CD8-positive, alpha-beta memory T cell (primary cell): ENCODE measurements at regions not wholly inside any gene's neighbourhood (a gene's known extent, or its start where the extent isn't known, plus 50 kb on each side); places are given as distances from the start of the nearest gene placed in this dataset.

ENCODE experiments used
- CTCF ChIA-PET: fragments of 350-600 bp; sonication (Branson Sonifier 250); formaldehyde crosslinking; loops from one replicate; lab custom pipeline; 2021; ENCODE audit warnings: antibody characterized with exemption; lab: Charles Lee
- POLR2A ChIA-PET: fragments of 350-600 bp; sonication (Branson Sonifier 250); formaldehyde crosslinking; loops from one replicate; lab custom pipeline; 2021; ENCODE audit warnings: antibody characterized with exemption; lab: Charles Lee
- DNase-seq, 5 donors: peaks; one replicate each; pipeline versions ENCODE4 v3.0.0 to v3.0.0-alpha.2; 2020 to 2022; ENCODE audit warnings: mixed read lengths in 1 of 5
- H3K27ac ChIP-seq: one replicate; pipeline ENCODE4 v1.7.0; 2013; ENCODE audit warnings: low read depth, mild to moderate bottlenecking, low read length, moderate library complexity
- H3K27me3 ChIP-seq: 2 replicates; pipeline ENCODE4 v1.7.0; 2013; ENCODE audit warnings: low read length, mild to moderate bottlenecking; ENCODE audit not compliant: insufficient read depth, poor library complexity, severe bottlenecking
- H3K36me3 ChIP-seq: 2 replicates; pipeline ENCODE4 v1.7.0; 2013; ENCODE audit warnings: mild to moderate bottlenecking, low read length, moderate library complexity; ENCODE audit not compliant: insufficient read depth
- H3K4me1 ChIP-seq: 2 replicates; pipeline ENCODE4 v1.7.0; 2013; ENCODE audit warnings: mild to moderate bottlenecking, low read length, moderate library complexity; ENCODE audit not compliant: insufficient read depth
- H3K4me3 ChIP-seq: 2 replicates; pipeline ENCODE4 v1.7.0; 2013; ENCODE audit warnings: mild to moderate bottlenecking, low read length
- H3K9me3 ChIP-seq: 2 replicates; pipeline ENCODE4 v1.7.0; 2013; ENCODE audit warnings: mild to moderate bottlenecking, low read length
- H3K27ac Mint-ChIP-seq, 8 donors: one replicate each; pipeline ENCODE4 v1.8.0; 2020 to 2021; ENCODE audit warnings: mixed read lengths in 8 of 8, mild to moderate bottlenecking in 6 of 8, inconsistent platforms in 3 of 8, moderate library complexity in 3 of 8
- H3K27me3 Mint-ChIP-seq, 2 donors: one replicate each; pipeline ENCODE4 v1.8.0; 2020 to 2021; ENCODE audit warnings: mixed read lengths in 2 of 2, mild to moderate bottlenecking in 1 of 2, moderate library complexity in 1 of 2
- H3K36me3 Mint-ChIP-seq, 3 donors: one replicate each; pipeline ENCODE4 v1.8.0; 2020 to 2021; ENCODE audit warnings: mixed read lengths in 3 of 3, inconsistent platforms in 1 of 3, mild to moderate bottlenecking in 1 of 3
- H3K4me1 Mint-ChIP-seq, 3 donors: one replicate each; pipeline ENCODE4 v1.8.0; 2020 to 2021; ENCODE audit warnings: mixed read lengths in 3 of 3, inconsistent platforms in 1 of 3, mild to moderate bottlenecking in 1 of 3
- H3K4me3 Mint-ChIP-seq, 7 donors: one replicate each; pipeline ENCODE4 v1.8.0; 2020 to 2021; ENCODE audit warnings: mixed read lengths in 7 of 7, mild to moderate bottlenecking in 6 of 7, moderate library complexity in 4 of 7, inconsistent platforms in 2 of 7
- H3K9me3 Mint-ChIP-seq, 5 donors: one replicate each; pipeline ENCODE4 v1.8.0; 2020 to 2022; ENCODE audit warnings: mixed read lengths in 5 of 5, mild to moderate bottlenecking in 3 of 5, moderate library complexity in 2 of 5, inconsistent platforms in 1 of 5

DNA sequence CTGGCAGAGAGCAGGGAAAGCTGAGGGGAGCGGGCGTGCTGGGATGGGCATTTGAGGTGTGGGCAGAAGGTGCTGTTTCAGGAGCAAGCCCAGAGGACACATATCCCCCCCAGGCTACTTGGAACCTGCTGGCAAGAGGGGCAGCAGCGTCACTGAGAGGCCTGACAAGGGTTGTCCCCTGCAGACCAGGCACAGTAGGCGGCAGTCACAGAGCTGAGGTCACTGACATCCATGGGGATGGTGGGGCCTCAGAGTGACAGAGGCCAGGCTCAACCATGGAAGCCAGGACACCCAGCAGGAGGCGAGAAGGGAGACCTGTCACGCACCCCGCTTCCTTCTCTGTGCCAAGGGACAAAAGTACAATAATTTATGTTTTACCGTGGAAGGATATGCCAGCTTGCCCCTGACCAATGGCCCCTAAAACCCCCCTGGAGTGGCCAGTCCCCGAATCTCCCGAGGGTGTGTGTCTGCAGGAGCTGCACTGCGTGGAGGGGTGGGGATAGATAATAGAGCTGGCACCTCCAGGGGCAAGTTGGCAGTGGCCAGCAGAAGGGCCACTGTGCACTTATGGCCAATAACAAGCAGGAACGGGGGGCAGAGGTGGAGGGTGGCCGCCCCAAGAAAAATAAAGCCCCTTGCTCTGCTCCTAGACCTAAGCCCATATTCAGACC lies 86.3 kb upstream of the SLC66A3 start:
- no peaks in the 10 kb centered on the region for H3K4me1 ChIP-seq
- H3K27ac ChIP-seq: no peak overlapping the region
- Mint-ChIP-seq H3K27ac (no peak overlapping the region), H3K27me3 (peaks cover 24 to 49% of the 10 kb centered on the region in 2 donors), H3K4me1 (peaks cover 0 to 15% (median 3%) of the 10 kb centered on the region in 3 donors), H3K36me3 (no peaks in the 10 kb centered on the region), H3K4me3 (no peak overlapping the region), H3K9me3 (peaks cover 0 to 2% (median 0%) of the 10 kb centered on the region in 5 donors)
- no peaks in the 10 kb centered on the region for H3K36me3 ChIP-seq
- H3K9me3 ChIP-seq: no peaks in the 10 kb centered on the region
- CTCF ChIA-PET: no interaction called here
- DNase-seq: no peak
- no peaks in the 10 kb centered on the region for H3K27me3 ChIP-seq
- H3K4me3 ChIP-seq: no peak overlapping the region
- POLR2A ChIA-PET: no interaction called here

DNA sequence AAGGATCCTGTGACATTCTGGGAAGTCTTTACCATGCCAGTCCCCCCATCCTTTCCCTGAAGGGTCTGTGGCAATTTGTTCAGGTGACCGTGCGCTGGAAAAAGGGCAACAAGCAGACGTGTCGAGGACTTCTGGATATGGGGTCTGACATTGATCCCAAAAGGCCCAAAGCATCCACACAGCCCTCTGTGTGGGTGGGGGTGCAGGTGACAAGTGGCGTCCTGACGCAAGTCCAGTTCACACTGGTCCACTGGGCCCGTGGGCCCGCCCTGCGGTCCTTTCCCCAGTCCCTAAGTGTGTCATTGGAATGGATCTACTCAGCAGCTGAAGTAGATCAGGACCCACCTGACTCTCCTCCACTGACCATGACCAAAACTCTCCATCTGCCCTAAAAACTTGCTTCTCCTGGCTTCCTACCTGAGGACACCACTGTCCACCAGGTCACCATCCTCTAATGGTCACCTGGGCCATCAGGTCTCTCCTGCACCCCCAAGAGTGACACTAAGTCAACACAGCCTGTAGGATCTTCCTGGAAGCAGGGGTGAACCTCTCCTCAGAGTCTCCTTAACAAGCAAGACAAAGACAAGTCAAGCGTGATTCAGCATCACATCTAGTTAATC lies 85.6 kb upstream of the SLC66A3 start:
- no peak overlapping the region for H3K4me3 ChIP-seq
- H3K36me3 ChIP-seq: no peaks in the 10 kb centered on the region
- H3K4me1 Mint-ChIP-seq: peaks cover 0 to 15% (median 3%) of the 10 kb centered on the region in 3 donors
- H3K27ac ChIP-seq: no peak overlapping the region
- H3K9me3 Mint-ChIP-seq: peaks cover 0 to 2% (median 0%) of the 10 kb centered on the region in 5 donors
- no peak for DNase-seq
- ChIA-PET POLR2A (no interaction called here), CTCF (no interaction called here)
- H3K4me3 Mint-ChIP-seq: no peak overlapping the region
- H3K9me3 ChIP-seq: no peaks in the 10 kb centered on the region
- H3K27me3 ChIP-seq: no peaks in the 10 kb centered on the region
- H3K27ac Mint-ChIP-seq: no peak overlapping the region
- H3K36me3 Mint-ChIP-seq: no peaks in the 10 kb centered on the region
- no peaks in the 10 kb centered on the region for H3K4me1 ChIP-seq
- H3K27me3 Mint-ChIP-seq: peaks cover 24 to 48% of the 10 kb centered on the region in 2 donors

DNA sequence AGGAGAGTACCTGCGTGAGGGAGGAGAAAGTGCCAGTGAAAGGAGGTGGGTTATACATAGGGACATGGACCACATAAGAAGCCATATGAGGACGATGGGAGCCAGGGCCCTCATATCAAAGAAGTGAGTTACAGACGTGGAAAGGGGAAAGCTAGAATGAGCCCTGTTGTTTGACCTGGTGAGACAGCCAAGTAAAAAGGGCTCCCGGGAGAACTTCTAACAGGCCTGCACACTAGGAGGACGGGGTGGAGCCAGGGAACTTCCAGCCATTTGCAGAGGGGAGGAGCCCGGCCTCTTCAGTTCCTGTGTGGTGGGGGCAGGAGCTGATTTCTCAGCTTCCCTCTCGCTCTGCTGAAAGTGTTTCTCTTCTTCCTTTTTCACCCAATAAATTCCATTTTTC lies 84.1 kb upstream of the SLC66A3 start:
- ChIA-PET POLR2A (no interaction called here), CTCF (no interaction called here)
- Mint-ChIP-seq H3K9me3 (peaks cover 0 to 2% (median 0%) of the 10 kb centered on the region in 5 donors), H3K27me3 (peaks cover 16 to 42% of the 10 kb centered on the region in 2 donors), H3K36me3 (no peaks in the 10 kb centered on the region), H3K4me1 (peaks cover 0 to 15% (median 3%) of the 10 kb centered on the region in 3 donors), H3K4me3 (no peak overlapping the region), H3K27ac (no peak overlapping the region)
- no peaks in the 10 kb centered on the region for H3K4me1 ChIP-seq
- no peaks in the 10 kb centered on the region for H3K9me3 ChIP-seq
- no peak overlapping the region for H3K27ac ChIP-seq
- no peak for DNase-seq
- H3K36me3 ChIP-seq: no peaks in the 10 kb centered on the region
- no peak overlapping the region for H3K4me3 ChIP-seq
- H3K27me3 ChIP-seq: no peaks in the 10 kb centered on the region

DNA sequence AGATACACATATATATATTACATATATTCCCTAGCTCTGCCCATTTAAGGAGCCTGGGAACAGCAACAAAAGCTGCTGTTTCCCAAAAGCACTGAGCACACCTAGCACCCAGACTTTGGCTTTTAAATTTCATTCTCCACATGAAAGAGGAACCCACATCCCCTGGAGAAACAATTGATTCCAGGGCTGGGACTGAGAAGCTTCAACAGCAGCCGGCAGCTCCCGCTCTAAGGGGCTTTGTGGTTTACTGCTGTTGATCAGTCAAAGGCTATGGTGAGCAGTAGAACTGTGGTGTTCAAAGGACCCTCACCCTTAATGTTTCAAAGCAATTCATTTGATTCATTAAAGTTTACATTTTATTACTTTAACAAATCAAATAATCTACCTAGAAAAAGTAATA lies 83.3 kb upstream of the SLC66A3 start:
- no peak overlapping the region for H3K27ac Mint-ChIP-seq
- Histone ChIP-seq H3K9me3 (no peaks in the 10 kb centered on the region), H3K36me3 (no peaks in the 10 kb centered on the region), H3K4me3 (no peak overlapping the region), H3K4me1 (no peaks in the 10 kb centered on the region), H3K27ac (no peak overlapping the region), H3K27me3 (no peaks in the 10 kb centered on the region)
- CTCF ChIA-PET: no interaction called here
- no peaks in the 10 kb centered on the region for H3K36me3 Mint-ChIP-seq
- POLR2A ChIA-PET: no interaction called here
- H3K9me3 Mint-ChIP-seq: peaks cover 0 to 2% (median 0%) of the 10 kb centered on the region in 5 donors
- no peak overlapping the region for H3K4me3 Mint-ChIP-seq
- no peak for DNase-seq
- H3K4me1 Mint-ChIP-seq: peaks cover 0 to 15% (median 3%) of the 10 kb centered on the region in 3 donors
- peaks cover 16 to 44% of the 10 kb centered on the region in 2 donors for H3K27me3 Mint-ChIP-seq

DNA sequence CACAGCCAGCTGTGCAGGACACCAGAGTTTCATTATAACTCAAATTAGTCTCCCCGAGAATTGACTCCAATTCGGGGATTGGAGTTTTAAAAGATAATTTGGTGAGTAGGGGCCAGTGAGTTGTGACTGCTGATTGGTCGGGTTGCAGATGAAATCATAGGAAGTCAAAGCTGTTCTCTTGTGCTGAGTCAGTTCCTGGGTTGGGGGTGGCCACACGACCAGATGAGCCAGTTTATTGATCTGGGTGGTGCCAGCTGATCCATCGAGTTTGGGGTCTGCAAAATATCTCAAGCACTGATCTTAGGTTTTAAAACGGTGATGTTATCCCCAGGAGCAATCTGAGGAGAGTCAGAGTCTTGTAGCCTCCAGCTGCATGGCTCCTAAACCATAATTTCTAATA lies 82.7 kb upstream of the SLC66A3 start:
- Mint-ChIP-seq H3K4me3 (peak overlapping the region in 2 of 7 donors; percentile 8 to 9), H3K27ac (no peak overlapping the region), H3K4me1 (peaks cover 0 to 15% (median 3%) of the 10 kb centered on the region in 3 donors), H3K9me3 (peaks cover 0 to 2% (median 0%) of the 10 kb centered on the region in 5 donors), H3K27me3 (peaks cover 16 to 41% of the 10 kb centered on the region in 2 donors), H3K36me3 (no peaks in the 10 kb centered on the region)
- H3K27ac ChIP-seq: no peak overlapping the region
- CTCF ChIA-PET: no interaction called here
- no peaks in the 10 kb centered on the region for H3K27me3 ChIP-seq
- H3K9me3 ChIP-seq: no peaks in the 10 kb centered on the region
- no peak for DNase-seq
- no peak overlapping the region for H3K4me3 ChIP-seq
- POLR2A ChIA-PET: no interaction called here
- H3K4me1 ChIP-seq: no peaks in the 10 kb centered on the region
- H3K36me3 ChIP-seq: no peaks in the 10 kb centered on the region

DNA sequence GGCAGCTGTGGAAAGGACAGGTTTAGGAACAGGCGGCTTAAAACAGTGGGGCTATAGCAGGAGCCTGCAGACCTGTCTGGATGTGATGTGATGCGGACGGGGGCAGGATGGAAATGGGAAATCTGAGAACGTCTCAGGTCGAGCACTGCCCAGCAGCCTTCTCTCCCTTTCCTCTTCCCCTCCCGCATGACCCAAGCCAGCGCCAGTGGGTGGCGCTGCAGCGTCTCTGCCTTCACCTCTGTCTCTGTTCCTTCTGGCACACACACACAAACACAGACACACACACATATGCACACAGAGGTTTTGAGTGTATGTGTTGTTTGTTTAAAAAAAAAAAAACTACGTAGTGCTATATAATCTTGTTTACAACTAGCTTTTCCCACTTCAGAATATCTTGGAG lies 82.0 kb upstream of the SLC66A3 start:
- Mint-ChIP-seq H3K9me3 (peaks cover 0 to 2% (median 0%) of the 10 kb centered on the region in 5 donors), H3K4me1 (peaks cover 0 to 15% (median 3%) of the 10 kb centered on the region in 3 donors), H3K27ac (peak overlapping the region in 2 of 8 donors; percentile 31 to 89), H3K36me3 (no peaks in the 10 kb centered on the region), H3K27me3 (peaks cover 16 to 45% of the 10 kb centered on the region in 2 donors), H3K4me3 (no peak overlapping the region)
- POLR2A ChIA-PET: no interaction called here
- H3K4me1 ChIP-seq: no peaks in the 10 kb centered on the region
- no peaks in the 10 kb centered on the region for H3K36me3 ChIP-seq
- CTCF ChIA-PET: no interaction called here
- no peaks in the 10 kb centered on the region for H3K9me3 ChIP-seq
- DNase-seq: no peak
- no peak overlapping the region for H3K27ac ChIP-seq
- no peak overlapping the region for H3K4me3 ChIP-seq
- no peaks in the 10 kb centered on the region for H3K27me3 ChIP-seq

DNA sequence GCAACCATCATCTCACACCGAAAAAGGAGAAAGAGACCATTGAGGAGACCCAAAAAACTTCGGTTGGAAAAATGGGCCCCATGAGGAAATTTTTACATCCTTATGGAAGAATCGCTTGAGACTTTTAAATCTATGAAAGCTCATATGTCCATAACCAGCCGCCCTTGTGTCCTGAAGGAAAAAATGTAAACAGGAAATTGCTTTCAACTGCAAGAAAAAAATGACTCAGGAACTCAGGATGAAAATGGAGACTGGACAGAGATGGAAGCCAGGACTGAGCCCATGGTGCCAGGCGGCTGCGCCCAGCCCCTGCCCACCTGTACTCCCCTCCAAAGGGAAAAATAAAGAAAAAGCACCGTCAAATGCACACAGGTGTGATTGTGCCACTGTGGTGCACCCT lies 81.5 kb upstream of the SLC66A3 start:
- Mint-ChIP-seq H3K27ac (no peak overlapping the region), H3K9me3 (peaks cover 0 to 2% (median 0%) of the 10 kb centered on the region in 5 donors), H3K4me1 (peaks cover 0 to 15% (median 3%) of the 10 kb centered on the region in 3 donors), H3K4me3 (no peak overlapping the region), H3K27me3 (peaks cover 11 to 47% of the 10 kb centered on the region in 2 donors), H3K36me3 (no peaks in the 10 kb centered on the region)
- Histone ChIP-seq H3K27me3 (no peaks in the 10 kb centered on the region), H3K4me3 (no peak overlapping the region), H3K9me3 (no peaks in the 10 kb centered on the region), H3K36me3 (no peaks in the 10 kb centered on the region), H3K4me1 (no peaks in the 10 kb centered on the region), H3K27ac (no peak overlapping the region)
- DNase-seq: no peak
- POLR2A ChIA-PET: no interaction called here
- CTCF ChIA-PET: no interaction called here

DNA sequence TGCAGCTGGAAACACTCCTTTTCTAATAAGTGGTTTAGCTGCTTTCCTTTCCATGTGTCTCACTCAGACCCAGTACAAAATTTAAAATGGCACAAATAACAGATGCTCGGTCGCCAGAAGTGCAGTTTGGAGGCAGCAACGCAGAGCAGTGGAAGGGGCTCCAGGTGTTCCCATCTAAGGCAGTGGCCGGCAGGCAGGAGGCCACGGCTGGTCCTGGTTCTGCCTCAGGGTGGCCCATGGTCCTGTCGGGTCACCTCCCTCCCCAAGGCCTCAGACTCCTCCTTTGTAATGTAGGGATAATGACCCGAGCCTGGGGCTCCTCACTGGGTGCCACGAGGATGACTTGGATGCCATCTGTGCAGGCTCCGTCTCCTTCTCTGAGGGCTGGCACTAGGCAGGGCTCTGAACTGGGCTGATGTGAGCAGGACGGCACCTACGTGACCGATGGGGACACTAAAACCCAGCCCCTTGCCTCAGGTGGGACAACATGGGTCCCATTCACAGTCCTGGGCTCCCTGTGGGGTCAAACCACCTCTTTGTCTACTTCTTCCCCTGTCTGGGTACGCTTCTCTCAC lies 80.9 kb upstream of the SLC66A3 start:
- DNase-seq: no peak
- Histone ChIP-seq H3K4me3 (no peak overlapping the region), H3K36me3 (no peaks in the 10 kb centered on the region), H3K27ac (no peak overlapping the region), H3K9me3 (no peaks in the 10 kb centered on the region), H3K4me1 (no peaks in the 10 kb centered on the region), H3K27me3 (no peaks in the 10 kb centered on the region)
- H3K27me3 Mint-ChIP-seq: peaks cover 11 to 47% of the 10 kb centered on the region in 2 donors
- H3K27ac Mint-ChIP-seq: no peak overlapping the region
- H3K4me1 Mint-ChIP-seq: peaks cover 0 to 15% (median 3%) of the 10 kb centered on the region in 3 donors
- H3K4me3 Mint-ChIP-seq: no peak overlapping the region
- CTCF ChIA-PET: no interaction called here
- peaks cover 0 to 2% (median 0%) of the 10 kb centered on the region in 5 donors for H3K9me3 Mint-ChIP-seq
- POLR2A ChIA-PET: no interaction called here
- no peaks in the 10 kb centered on the region for H3K36me3 Mint-ChIP-seq
